Chondrocyte (in vitro differentiated cells): ENCODE measurements at regions not wholly inside any gene's neighbourhood (a gene's known extent, or its start where the extent isn't known, plus 50 kb on each side); places are given as distances from the start of the nearest gene placed in this dataset.
"Not testable (repeated sequence)": the region's sequence is repeated elsewhere in the genome, so short reads cannot be mapped to it uniquely, and the experiment has no call there.

Experiments
- DNase-seq: peaks from one replicate; pipeline ENCODE4 v3.0.0; 2021; ENCODE audit warnings: mixed read lengths, low spot score
- H3K27ac Mint-ChIP-seq: one replicate; pipeline ENCODE4 v1.8.0; 2021; ENCODE audit warnings: mild to moderate bottlenecking, moderate library complexity, mixed read lengths; ENCODE audit not compliant: unreplicated experiment
- H3K27me3 Mint-ChIP-seq: 2 replicates; pipeline ENCODE4 v1.8.0; 2021; ENCODE audit warnings: low read depth, mixed read lengths
- H3K36me3 Mint-ChIP-seq: 2 replicates; pipeline ENCODE4 v1.8.0; 2021; ENCODE audit warnings: low read depth, mixed read lengths
- H3K4me1 Mint-ChIP-seq: 2 replicates; pipeline ENCODE4 v1.8.0; 2021; ENCODE audit warnings: low read depth, mild to moderate bottlenecking, mixed read lengths
- H3K4me3 Mint-ChIP-seq: one replicate; pipeline ENCODE4 v1.8.0; 2021; ENCODE audit warnings: mild to moderate bottlenecking, moderate library complexity, mixed read lengths; ENCODE audit not compliant: unreplicated experiment
- H3K9me3 Mint-ChIP-seq: 2 replicates; pipeline ENCODE4 v1.8.0; 2021; ENCODE audit warnings: low read depth, mixed read lengths
- CTCF ChIP-seq: fragments of 200-600 bp; sonication (generic); IDR thresholded peaks from 2 replicates; pipeline ENCODE4 v1.5.0; 2021; ENCODE audit warnings: antibody characterized with exemption, mild to moderate bottlenecking, moderate library complexity

GRCh38 chr6:141464490-141464889 lies 668.2 kb upstream of the GJE1 start:
- Mint-ChIP-seq H3K36me3 (no peaks in the 10 kb centered on the region), H3K4me1 (peaks cover 33% of the 10 kb centered on the region), H3K27me3 (no peaks in the 10 kb centered on the region), H3K4me3 (no peak overlapping the region), H3K9me3 (no peaks in the 10 kb centered on the region), H3K27ac (peak overlapping the region; percentile 9)
- no peak for TF ChIP-seq CTCF
- DNase-seq, result no peak

GRCh38 chr6:141463237-141463977 lies 669.3 kb upstream of the GJE1 start:
- Mint-ChIP-seq H3K4me3 (peak overlapping the region; percentile 47), H3K27me3 (no peaks in the 10 kb centered on the region), H3K27ac (peak overlapping the region; percentile 71)

GRCh38 chr6:141460743-141461484 lies 671.8 kb upstream of the GJE1 start:
- no peak for TF ChIP-seq CTCF
- H3K9me3 Mint-ChIP-seq, result no peaks in the 10 kb centered on the region
- no peak for DNase-seq
- no peak overlapping the region for H3K27ac Mint-ChIP-seq
- no peaks in the 10 kb centered on the region for H3K27me3 Mint-ChIP-seq
- no peaks in the 10 kb centered on the region for H3K36me3 Mint-ChIP-seq
- no peak overlapping the region for H3K4me3 Mint-ChIP-seq
- peaks cover 19% of the 10 kb centered on the region for H3K4me1 Mint-ChIP-seq

More at GRCh38 chr6:141463237-141463977, 669.3 kb upstream of the GJE1 start:
- no peak for DNase-seq
- Mint-ChIP-seq H3K4me1 (peaks cover 31% of the 10 kb centered on the region), H3K36me3 (no peaks in the 10 kb centered on the region), H3K9me3 (no peaks in the 10 kb centered on the region)
- no peak for TF ChIP-seq CTCF

- not testable (repeated sequence) for H3K27ac Mint-ChIP-seq, H3K36me3 Mint-ChIP-seq, H3K27me3 Mint-ChIP-seq
These were observed 672.5 kb upstream of the GJE1 start for GRCh38 chr6:141460245-141460644.

GRCh38 chr6:141457984-141458383 lies 674.7 kb upstream of the GJE1 start:
- not testable (repeated sequence) for DNase-seq, H3K27me3 Mint-ChIP-seq, H3K36me3 Mint-ChIP-seq, H3K9me3 Mint-ChIP-seq, H3K4me3 Mint-ChIP-seq, H3K27ac Mint-ChIP-seq, H3K4me1 Mint-ChIP-seq

More at GRCh38 chr6:141460245-141460644, 672.5 kb upstream of the GJE1 start:
- H3K4me3 Mint-ChIP-seq, H3K9me3 Mint-ChIP-seq, DNase-seq: not testable (repeated sequence)
- H3K4me1 Mint-ChIP-seq, result peaks cover 19% of the 10 kb centered on the region

- Mint-ChIP-seq H3K36me3 (no peaks in the 10 kb centered on the region), H3K27ac (peak overlapping the region; percentile 42), H3K27me3 (no peaks in the 10 kb centered on the region), H3K9me3 (no peaks in the 10 kb centered on the region), H3K4me1 (peaks cover 14% of the 10 kb centered on the region), H3K4me3 (no peak overlapping the region)
- TF ChIP-seq CTCF, result no peak
- no peak for DNase-seq
These were observed 680.4 kb upstream of the GJE1 start for GRCh38 chr6:141452354-141452686.
